BLaER1 (cell line): ENCODE measurements at regions not wholly inside any gene's neighbourhood (a gene's known extent, or its start where the extent isn't known, plus 50 kb on each side); places are given as distances from the start of the nearest gene placed in this dataset.

ENCODE experiments used
- H3K27ac ChIP-seq: shearing (Covaris generic); formaldehyde crosslinking; 2 replicates; pipeline ENCODE4 v1.8.1; 2022
- H3K27me3 ChIP-seq: shearing (Covaris generic); formaldehyde crosslinking; 2 replicates; pipeline ENCODE4 v1.8.1; 2022
- H3K36me3 ChIP-seq: shearing (Covaris generic); formaldehyde crosslinking; 2 replicates; pipeline ENCODE4 v1.8.1; 2022
- H3K4me1 ChIP-seq: shearing (Covaris generic); formaldehyde crosslinking; 2 replicates; pipeline ENCODE4 v1.8.1; 2022
- H3K4me2 ChIP-seq: shearing (Covaris generic); formaldehyde crosslinking; 2 replicates; pipeline ENCODE4 v1.8.1; 2022
- H3K4me3 ChIP-seq: shearing (Covaris generic); formaldehyde crosslinking; 2 replicates; pipeline ENCODE4 v1.8.1; 2022
- H3K9ac ChIP-seq: shearing (Covaris generic); formaldehyde crosslinking; 2 replicates; pipeline ENCODE4 v1.8.1; 2022
- H3K9me3 ChIP-seq: shearing (Covaris generic); formaldehyde crosslinking; 2 replicates; pipeline ENCODE4 v1.8.1; 2022
- H4K20me1 ChIP-seq: shearing (Covaris generic); formaldehyde crosslinking; 2 replicates; pipeline ENCODE4 v1.8.1; 2022
- Cebpa-rat ChIP-seq: shearing (Covaris generic); IDR thresholded peaks from 2 replicates; pipeline ENCODE4 v1.8.1; 2022

DNA sequence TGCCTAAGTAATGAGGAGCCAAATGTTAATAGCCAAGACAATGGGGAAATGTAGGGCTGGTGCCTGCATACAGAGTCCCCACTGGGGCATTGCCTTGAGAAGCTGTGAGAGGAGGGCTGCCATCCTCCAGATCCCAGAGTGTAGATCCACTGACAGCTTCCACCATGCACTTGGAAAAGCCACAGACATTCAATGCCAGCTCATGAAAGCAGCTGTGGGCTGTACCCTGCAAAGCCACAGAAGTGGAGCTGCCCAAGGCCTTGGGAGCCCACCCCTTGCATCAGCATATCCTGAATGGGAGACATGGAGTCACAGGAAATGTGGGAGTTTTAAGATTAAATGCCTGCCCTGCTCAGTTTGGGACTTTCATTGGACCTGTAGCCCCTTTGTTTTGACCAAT, 244.7 kb downstream of the BTG1 start:
- no peak overlapping the region for H3K9ac ChIP-seq
- no peaks in the 10 kb centered on the region for H3K27me3 ChIP-seq
- no peak overlapping the region for H3K27ac ChIP-seq
- no peak for TF ChIP-seq Cebpa-rat
- no peaks in the 10 kb centered on the region for H4K20me1 ChIP-seq
- no peak overlapping the region for H3K4me3 ChIP-seq
- H3K36me3 ChIP-seq: no peaks in the 10 kb centered on the region
- H3K4me1 ChIP-seq: no peaks in the 10 kb centered on the region
- no peak overlapping the region for H3K4me2 ChIP-seq
- no peaks in the 10 kb centered on the region for H3K9me3 ChIP-seq

DNA sequence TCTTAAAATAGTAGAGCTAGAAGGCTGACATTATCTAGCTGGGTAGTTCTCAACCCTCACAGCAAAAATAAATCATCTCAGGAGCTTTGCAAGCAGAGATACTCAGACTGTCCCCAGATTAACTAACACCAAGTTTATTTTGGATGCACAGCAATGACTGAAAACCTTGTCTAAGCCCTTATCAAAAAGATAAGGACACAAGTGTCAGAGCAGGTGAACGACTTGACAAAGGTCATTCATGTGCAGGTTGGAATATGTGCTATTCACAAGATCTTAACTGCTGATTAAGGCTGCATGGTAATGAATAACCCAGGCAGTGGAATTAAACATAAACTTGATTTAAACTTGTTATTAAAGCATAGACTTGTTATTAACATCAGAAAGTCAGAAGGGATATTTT, 246.6 kb downstream of the BTG1 start:
- Histone ChIP-seq H3K9me3 (no peaks in the 10 kb centered on the region), H3K36me3 (no peaks in the 10 kb centered on the region), H4K20me1 (no peaks in the 10 kb centered on the region), H3K27ac (no peak overlapping the region), H3K4me1 (no peaks in the 10 kb centered on the region), H3K9ac (no peak overlapping the region), H3K27me3 (no peaks in the 10 kb centered on the region), H3K4me2 (no peak overlapping the region), H3K4me3 (no peak overlapping the region)
- TF ChIP-seq Cebpa-rat: no peak

DNA sequence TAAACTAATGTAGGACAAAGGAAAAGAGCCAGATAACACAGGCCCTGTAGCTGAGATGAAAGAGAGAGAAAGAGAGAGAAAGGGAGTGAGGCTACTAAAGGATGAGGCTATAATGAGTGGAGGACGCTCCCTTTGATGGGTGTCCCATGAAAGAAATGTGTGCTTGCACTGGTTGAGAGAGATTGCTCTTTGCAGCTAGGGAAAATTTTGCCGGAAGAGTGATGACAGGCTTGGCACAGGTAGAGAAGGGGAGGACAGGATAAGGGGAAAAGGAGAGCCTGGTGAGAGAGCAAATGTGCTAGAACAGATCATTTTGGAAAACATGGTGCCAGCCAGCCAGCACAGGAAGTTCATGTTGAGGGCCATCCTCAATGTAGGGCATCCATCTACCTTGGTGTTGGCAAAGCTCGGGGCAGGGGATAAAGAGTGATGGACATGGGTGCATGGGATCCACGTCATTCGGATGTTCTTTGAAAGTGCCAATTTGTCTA, 248.6 kb downstream of the BTG1 start:
- no peak overlapping the region for H3K4me3 ChIP-seq

DNA sequence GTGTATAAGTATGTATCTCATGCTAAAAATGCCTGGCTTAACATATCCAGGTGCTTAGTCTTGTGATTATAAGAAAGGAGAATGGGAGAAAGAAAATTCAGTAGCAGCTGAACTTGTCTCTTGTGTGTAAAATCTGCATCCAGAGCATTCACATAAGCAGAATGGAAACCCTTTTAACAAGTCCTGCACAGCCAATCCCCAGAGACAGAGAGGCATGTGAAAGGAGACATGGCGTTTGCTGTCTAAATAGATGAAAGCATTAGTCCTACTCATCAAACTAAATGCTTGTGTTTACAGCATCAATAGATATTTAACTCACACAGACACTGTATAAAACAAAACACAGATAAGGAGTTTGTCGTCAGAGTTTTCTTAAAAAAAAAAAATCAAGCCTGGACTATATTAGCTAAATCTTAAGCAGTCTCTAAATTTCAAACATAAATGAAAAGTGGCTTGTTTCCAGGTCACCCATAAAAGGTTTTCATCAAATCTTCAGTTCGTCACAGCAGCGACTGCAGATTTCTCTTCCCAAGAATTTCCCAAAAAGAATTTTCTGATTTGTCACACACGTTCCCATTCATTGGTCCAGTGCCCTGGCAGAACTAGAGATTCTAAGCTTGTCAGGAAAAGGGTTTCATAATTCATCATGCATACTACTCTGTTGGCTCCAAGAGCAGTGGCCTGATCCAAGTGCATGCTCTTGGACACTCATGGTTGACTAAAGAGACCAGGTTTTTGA, 249.2 kb downstream of the BTG1 start:
- Histone ChIP-seq H3K4me3 (no peak overlapping the region), H3K4me1 (no peaks in the 10 kb centered on the region), H3K36me3 (no peaks in the 10 kb centered on the region), H3K27me3 (no peaks in the 10 kb centered on the region), H4K20me1 (no peaks in the 10 kb centered on the region), H3K27ac (no peak overlapping the region), H3K9ac (no peak overlapping the region), H3K9me3 (no peaks in the 10 kb centered on the region), H3K4me2 (no peak overlapping the region)
- TF ChIP-seq Cebpa-rat: no peak

More for the DNA sequence above, 248.6 kb downstream of the BTG1 start:
- Histone ChIP-seq H3K36me3 (no peaks in the 10 kb centered on the region), H3K9ac (no peak overlapping the region), H3K27me3 (no peaks in the 10 kb centered on the region), H3K4me1 (no peaks in the 10 kb centered on the region), H4K20me1 (no peaks in the 10 kb centered on the region), H3K9me3 (no peaks in the 10 kb centered on the region), H3K4me2 (no peak overlapping the region), H3K27ac (no peak overlapping the region)
- no peak for TF ChIP-seq Cebpa-rat

DNA sequence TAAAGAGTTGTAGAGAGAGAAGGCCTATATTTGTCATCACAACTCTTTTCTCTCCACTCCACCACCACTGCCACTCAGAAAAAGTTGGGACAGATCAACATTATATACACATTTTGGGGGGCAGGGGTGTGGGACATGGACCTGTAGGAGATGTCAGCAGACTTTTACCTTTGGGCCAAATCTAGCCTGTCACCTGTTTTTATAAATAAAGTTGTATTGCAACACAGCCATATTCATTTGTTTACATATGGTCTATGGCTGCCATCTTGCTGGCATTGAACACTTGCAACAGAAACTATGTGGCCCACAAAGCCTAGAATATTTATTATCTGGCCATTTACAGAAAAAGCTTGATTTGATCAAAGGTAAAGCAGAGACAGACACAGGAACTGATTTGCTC, 250.7 kb downstream of the BTG1 start:
- Histone ChIP-seq H3K27ac (no peak overlapping the region), H3K4me1 (no peaks in the 10 kb centered on the region), H3K9ac (no peak overlapping the region), H4K20me1 (no peaks in the 10 kb centered on the region), H3K4me2 (no peak overlapping the region), H3K9me3 (no peaks in the 10 kb centered on the region), H3K4me3 (no peak overlapping the region), H3K36me3 (no peaks in the 10 kb centered on the region), H3K27me3 (no peaks in the 10 kb centered on the region)
- no peak for TF ChIP-seq Cebpa-rat

DNA sequence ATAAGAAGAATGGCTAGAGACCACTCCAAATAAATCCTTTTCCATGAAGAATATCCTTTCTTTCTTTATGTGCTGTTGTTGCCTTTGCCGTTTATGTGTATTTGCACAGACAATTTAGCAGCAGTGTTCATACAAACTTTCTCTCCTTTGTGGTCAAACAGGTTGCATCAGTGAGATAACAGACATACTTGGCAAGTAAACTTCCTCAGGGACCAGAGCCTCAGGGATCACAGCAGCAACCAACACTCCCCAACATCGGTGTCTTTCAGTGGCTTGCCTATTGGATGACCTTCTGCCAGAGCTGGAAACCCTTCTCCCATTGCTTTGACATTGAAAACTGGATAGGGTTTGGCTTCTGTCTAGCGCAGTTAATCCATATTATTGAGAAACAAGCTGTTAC, 252.2 kb downstream of the BTG1 start:
- no peak for TF ChIP-seq Cebpa-rat
- H4K20me1 ChIP-seq: no peaks in the 10 kb centered on the region
- no peak overlapping the region for H3K9ac ChIP-seq
- no peaks in the 10 kb centered on the region for H3K4me1 ChIP-seq
- no peaks in the 10 kb centered on the region for H3K9me3 ChIP-seq
- H3K27me3 ChIP-seq: no peaks in the 10 kb centered on the region
- H3K36me3 ChIP-seq: no peaks in the 10 kb centered on the region
- no peak overlapping the region for H3K4me2 ChIP-seq
- no peak overlapping the region for H3K27ac ChIP-seq
- H3K4me3 ChIP-seq: no peak overlapping the region

DNA sequence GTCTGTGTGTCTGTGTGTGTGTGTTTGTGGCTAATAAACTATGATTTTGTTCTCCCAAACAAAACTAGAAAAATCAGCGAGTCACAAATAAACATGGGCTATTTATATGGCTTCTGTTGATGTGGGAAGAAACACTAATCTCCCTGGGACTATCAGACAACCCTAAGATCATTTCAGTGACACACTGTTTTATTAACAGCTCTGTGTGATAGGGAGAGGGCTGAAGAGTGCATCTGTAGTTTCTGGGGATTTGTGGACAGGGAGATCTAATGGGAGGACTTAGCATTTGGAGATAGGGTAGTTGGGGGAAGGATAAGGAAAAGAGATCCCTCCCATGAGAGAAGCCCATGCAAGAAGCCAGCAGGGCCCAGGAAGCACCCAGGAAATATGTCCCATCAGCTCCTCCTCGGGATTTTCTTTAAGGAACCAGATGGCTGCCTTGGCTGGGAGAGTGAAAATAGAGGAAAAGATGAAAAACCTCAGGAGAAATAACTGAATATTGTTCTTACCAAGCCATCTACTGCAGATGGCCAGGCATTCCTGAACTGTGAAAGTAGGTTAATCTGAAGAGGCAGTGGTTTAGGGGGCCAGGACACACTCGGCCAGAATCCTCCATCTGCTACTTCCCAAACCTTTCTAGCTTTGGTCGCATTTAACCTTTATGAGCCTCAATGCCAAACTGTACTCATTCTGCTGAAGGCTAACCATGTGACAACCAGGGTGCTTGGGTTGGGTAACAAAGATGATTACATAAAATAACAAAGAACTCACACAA, 253.4 kb downstream of the BTG1 start:
- no peaks in the 10 kb centered on the region for H4K20me1 ChIP-seq
- no peak overlapping the region for H3K4me3 ChIP-seq
- no peak overlapping the region for H3K9ac ChIP-seq
- no peaks in the 10 kb centered on the region for H3K9me3 ChIP-seq
- no peak overlapping the region for H3K4me2 ChIP-seq
- TF ChIP-seq Cebpa-rat: no peak
- no peaks in the 10 kb centered on the region for H3K36me3 ChIP-seq
- no peaks in the 10 kb centered on the region for H3K27me3 ChIP-seq
- no peaks in the 10 kb centered on the region for H3K4me1 ChIP-seq
- H3K27ac ChIP-seq: no peak overlapping the region

DNA sequence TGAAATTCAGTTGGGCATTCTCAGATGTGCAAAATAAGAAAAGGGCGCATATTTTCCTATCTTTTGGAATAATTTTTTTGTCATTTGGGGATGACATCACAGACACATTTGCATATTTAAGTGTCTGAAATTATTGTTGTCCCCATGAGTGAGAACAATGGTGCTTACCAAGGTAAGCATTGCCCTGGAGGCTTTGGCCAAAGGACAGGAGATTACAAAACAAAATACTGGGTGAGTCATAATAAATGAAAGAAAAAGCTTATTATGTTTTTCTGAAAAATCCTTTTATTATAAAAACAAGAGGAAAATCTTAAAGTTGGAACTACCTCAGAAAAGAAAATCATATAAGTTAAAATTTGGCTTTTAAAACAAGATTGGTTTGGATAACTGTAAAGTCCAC, 254.9 kb downstream of the BTG1 start:
- H3K9ac ChIP-seq: no peak overlapping the region
- H4K20me1 ChIP-seq: no peaks in the 10 kb centered on the region
- H3K27me3 ChIP-seq: no peaks in the 10 kb centered on the region
- no peaks in the 10 kb centered on the region for H3K9me3 ChIP-seq
- no peaks in the 10 kb centered on the region for H3K4me1 ChIP-seq
- no peaks in the 10 kb centered on the region for H3K36me3 ChIP-seq
- no peak overlapping the region for H3K27ac ChIP-seq
- H3K4me2 ChIP-seq: no peak overlapping the region
- TF ChIP-seq Cebpa-rat: no peak
- H3K4me3 ChIP-seq: no peak overlapping the region

DNA sequence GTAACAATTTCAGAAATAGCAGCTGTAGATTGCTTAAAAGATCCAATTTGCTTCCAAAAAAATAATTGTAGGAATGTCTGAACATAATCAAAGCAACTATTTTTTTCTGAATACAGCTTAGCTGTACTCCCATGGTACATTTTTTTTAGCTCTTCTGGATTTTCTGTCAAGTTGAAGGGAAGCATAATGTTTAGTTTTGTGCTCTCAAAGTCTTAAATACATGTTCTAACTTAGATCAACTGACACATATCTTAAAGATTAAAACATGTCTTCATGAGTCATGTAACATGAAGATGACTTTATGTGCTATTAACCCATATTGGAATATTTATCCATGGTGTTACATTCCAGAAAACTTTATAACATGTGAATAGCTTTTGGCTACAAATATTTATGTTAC, 255.7 kb downstream of the BTG1 start:
- no peak overlapping the region for H3K4me3 ChIP-seq
- no peak for TF ChIP-seq Cebpa-rat

DNA sequence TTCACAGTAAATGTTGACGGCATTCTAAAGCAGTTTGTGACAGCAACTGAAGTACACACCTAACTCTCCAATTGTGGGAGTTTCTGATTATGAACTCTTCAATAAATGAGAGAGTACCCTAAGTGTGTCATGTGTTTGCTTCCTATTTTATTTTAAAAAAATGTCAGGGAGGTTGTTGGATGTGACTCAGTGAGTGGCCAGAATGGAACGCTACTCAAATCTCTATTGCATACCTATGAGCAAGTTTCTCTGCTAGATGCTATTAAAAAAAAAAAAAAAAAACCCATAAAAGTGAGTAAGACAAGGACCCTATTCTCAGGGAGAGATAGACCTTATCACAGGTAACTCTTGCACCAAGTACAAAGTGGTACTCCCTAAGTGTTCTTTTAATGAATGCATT, 256.6 kb downstream of the BTG1 start:
- no peak for TF ChIP-seq Cebpa-rat
- Histone ChIP-seq H3K36me3 (no peaks in the 10 kb centered on the region), H4K20me1 (no peaks in the 10 kb centered on the region), H3K4me2 (no peak overlapping the region), H3K9me3 (no peaks in the 10 kb centered on the region), H3K27ac (no peak overlapping the region), H3K4me3 (no peak overlapping the region), H3K4me1 (no peaks in the 10 kb centered on the region), H3K27me3 (no peaks in the 10 kb centered on the region), H3K9ac (no peak overlapping the region)

More for the DNA sequence above, 255.7 kb downstream of the BTG1 start:
- H3K9ac ChIP-seq: no peak overlapping the region
- H3K27me3 ChIP-seq: no peaks in the 10 kb centered on the region
- no peaks in the 10 kb centered on the region for H4K20me1 ChIP-seq
- H3K4me1 ChIP-seq: no peaks in the 10 kb centered on the region
- no peak overlapping the region for H3K4me2 ChIP-seq
- no peaks in the 10 kb centered on the region for H3K36me3 ChIP-seq
- no peak overlapping the region for H3K27ac ChIP-seq
- H3K9me3 ChIP-seq: no peaks in the 10 kb centered on the region
